GM12878 (cell line): ENCODE measurements at regions not wholly inside any gene's neighbourhood (a gene's known extent, or its start where the extent isn't known, plus 50 kb on each side); places are given as distances from the start of the nearest gene placed in this dataset.

Source experiments
- ATAC-seq: fragments of 200-7000 bp; cut with Tn5 transposase; 3 replicates; pipeline ENCODE4 v1.9.1; 2020; ENCODE audit warnings: mild to moderate bottlenecking, moderate library complexity
- BruUV-seq: library from RNA; stranded (reverse); fragments of 400-500 nt; replicated peaks from 2 replicates; lab custom pipeline; 2021; lab: Mats Ljungman, UMichigan
- CTCF ChIA-PET: fragments of 300-600 bp; sonication (Branson Sonifier 250); formaldehyde crosslinking; extraction: SDS; loops from one replicate; lab custom pipeline; 2021; ENCODE audit warnings: inconsistent platforms; lab: Yijun Ruan, JAX
- POLR2A ChIA-PET: fragments of 350-600 bp; formaldehyde crosslinking; extraction: SDS; loops from one replicate; lab custom pipeline; 2021; ENCODE audit warnings: inconsistent platforms; lab: Charles Lee
- RAD21 ChIA-PET: fragments of 300-600 bp; sonication (Branson Sonifier 250); formaldehyde crosslinking; loops from one replicate; lab custom pipeline; 2023; ENCODE audit warnings: antibody characterized with exemption; ENCODE audit not compliant: unreplicated experiment; lab: Charles Lee
- SMC1A ChIA-PET: fragments of 300-600 bp; sonication (Branson Sonifier 250); formaldehyde crosslinking; loops from one replicate; lab custom pipeline; 2023; ENCODE audit not compliant: unreplicated experiment, uncharacterized antibody; lab: Charles Lee
- DNase-seq: peaks from one replicate; pipeline ENCODE4 v3.0.0-alpha.2; 2011; ENCODE audit warnings: low read depth, low spot score
- FAIRE-seq: peaks from 3 replicates; lab custom pipeline; 2011; peaks lifted over from hg19 to GRCh38; lab: Jason Lieb, UNC
- H2AFZ ChIP-seq: 2 replicates; pipeline ENCODE4 v1.6.0; 2011; ENCODE audit warnings: low read depth, low read length, control low read depth; ENCODE audit not compliant: control insufficient read depth
- H3K27ac ChIP-seq: 2 replicates; pipeline ENCODE4 v1.5.1; 2011; ENCODE audit warnings: control low read depth; ENCODE audit not compliant: control insufficient read depth, insufficient read depth
- H3K27me3 ChIP-seq, 2 experiments: replicated peaks in 1 of 2; 2 replicates each; pipeline versions ENCODE4 v1.6.0 to v1.6.1; 2011; ENCODE audit warnings: low read length in 1 of 2; ENCODE audit not compliant: control insufficient read depth in 2 of 2, insufficient read depth in 2 of 2
- H3K36me3 ChIP-seq, 2 experiments: 2 replicates each; pipeline ENCODE4 v1.5.1; 2011; ENCODE audit warnings: low read length in 1 of 2; ENCODE audit not compliant: control insufficient read depth in 2 of 2, insufficient read depth in 2 of 2
- H3K4me1 ChIP-seq: 2 replicates; pipeline ENCODE4 v1.6.1; 2011; ENCODE audit warnings: mild to moderate bottlenecking, low read length, moderate library complexity, mixed read lengths; ENCODE audit not compliant: control insufficient read depth, insufficient read depth
- H3K4me2 ChIP-seq: 2 replicates; pipeline ENCODE4 v1.6.0; 2011; ENCODE audit warnings: control low read depth; ENCODE audit not compliant: control insufficient read depth, insufficient read depth
- H3K4me3 ChIP-seq: fragments of 200-600 bp; sonication (generic); 2 replicates; pipeline ENCODE4 v1.5.1; 2016
- H3K79me2 ChIP-seq: 2 replicates; pipeline ENCODE4 v1.6.0; 2011; ENCODE audit warnings: low read length; ENCODE audit not compliant: control insufficient read depth, insufficient read depth
- H3K9ac ChIP-seq: 2 replicates; pipeline ENCODE4 v1.8.0; 2011; ENCODE audit warnings: low read length, control low read depth, mixed read lengths; ENCODE audit not compliant: control insufficient read depth, insufficient read depth
- H3K9me3 ChIP-seq: replicated peaks from 3 replicates; pipeline ENCODE4 v1.5.1; 2011; ENCODE audit warnings: mild to moderate bottlenecking, low read length; ENCODE audit not compliant: control insufficient read depth, insufficient read depth
- H4K20me1 ChIP-seq: 2 replicates; pipeline ENCODE4 v1.6.0; 2011; ENCODE audit not compliant: control insufficient read depth, insufficient read depth
- CBFB ChIP-seq: IDR thresholded peaks from 2 replicates; pipeline ENCODE4 v1.6.1; 2016; ENCODE audit warnings: antibody characterized with exemption, low read depth
- ETV6 ChIP-seq, 2 experiments: fragments of 450-650 bp in 1 of 2; IDR thresholded peaks in 1 of 2; conservative IDR thresholded peaks in 1 of 2; 2 replicates each; pipeline ENCODE4 v1.6.1; 2014; ENCODE audit warnings: antibody characterized with exemption in 1 of 2, borderline replicate concordance in 1 of 2, low read depth in 1 of 2, mild to moderate bottlenecking in 1 of 2, moderate library complexity in 1 of 2
- HDAC2 ChIP-seq: fragments of 200-600 bp; sonication (generic); IDR thresholded peaks from 2 replicates; pipeline ENCODE4 v1.6.1; 2017
- MTA2 ChIP-seq: fragments of 450-650 bp; IDR thresholded peaks from 2 replicates; pipeline ENCODE4 v1.6.1; 2016; ENCODE audit warnings: low read depth, mild to moderate bottlenecking, moderate library complexity
- POLR2AphosphoS5 ChIP-seq: IDR thresholded peaks from 2 replicates; pipeline ENCODE4 v1.6.1; 2011; ENCODE audit warnings: mild to moderate bottlenecking, low read length, inconsistent platforms
- SMARCA5 ChIP-seq: fragments of 450-650 bp; IDR thresholded peaks from 2 replicates; pipeline ENCODE4 v1.6.1; 2017; ENCODE audit warnings: mild to moderate bottlenecking
- SP1 ChIP-seq: IDR thresholded peaks from one replicate; pipeline ENCODE4 v1.6.1; 2011; ENCODE audit warnings: low read depth, low read length
- SREBF1 ChIP-seq: IDR thresholded peaks from 2 replicates; pipeline ENCODE4 v1.6.1; 2012; ENCODE audit warnings: mild to moderate bottlenecking, low read length
- WGBS: methylation state at CpG from one replicate; pipeline ENCODE4 v1.1.6; 2016; ENCODE audit warnings: low lambda C conversion rate; ENCODE audit not compliant: insufficient replicate concordance, insufficient coverage; ENCODE audit errors: missing lambda C conversion rate; 5-methylcytosine and 5-hydroxymethylcytosine counted together
- in situ Hi-C: fragments of 300-500 bp; cut with MboI; formaldehyde crosslinking; loops from 9 replicates; pipeline ENCODE4 v1.14.3; 2018; ENCODE audit warnings: mixed read lengths
- intact Hi-C: fragments of 100-400 bp; cut with micrococcal nuclease; formaldehyde crosslinking; loops from one replicate; pipeline ENCODE4 v1.14.2; 2022; ENCODE audit not compliant: unreplicated experiment
- TF ChIP-seq, protein P1 (sequence below): fragments of 150-350 bp; IDR thresholded peaks from 2 replicates; pipeline ENCODE4 v1.6.1; 2014; ENCODE audit warnings: mild to moderate bottlenecking, low read depth, low read length
- TF ChIP-seq, protein P2 (sequence below): fragments of 450-650 bp; IDR thresholded peaks from 2 replicates; pipeline ENCODE4 v1.6.1; 2014; ENCODE audit warnings: mild to moderate bottlenecking
- TF ChIP-seq, protein P3 (sequence below): fragments of 450-650 bp; formaldehyde crosslinking; IDR thresholded peaks from 2 replicates; pipeline ENCODE4 v1.4.0; 2020; ENCODE audit warnings: mild to moderate bottlenecking, moderate library complexity

DNA sequence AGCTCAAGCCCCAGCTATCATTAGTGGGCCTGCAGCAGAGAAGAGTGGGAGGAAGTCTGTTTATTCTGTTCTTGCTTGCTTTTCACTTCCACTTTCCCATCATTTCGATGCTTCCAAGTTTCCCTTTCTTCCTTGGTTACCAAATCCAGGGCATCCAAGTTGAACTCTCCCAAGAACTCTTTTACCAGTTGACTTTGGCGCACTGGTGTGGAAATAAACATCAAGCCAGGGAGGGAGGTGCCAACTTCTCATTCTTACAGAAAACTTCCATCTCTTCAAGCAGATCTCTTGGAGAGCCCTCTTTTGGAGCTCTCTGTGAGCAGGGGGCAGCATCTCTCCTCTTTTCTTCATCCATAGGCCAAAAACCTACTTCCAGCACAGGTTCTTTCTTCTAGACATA, 85.7 kb upstream of the RGS17 start (continued):
- no peak for TF ChIP-seq SMARCA5
- TF ChIP-seq ETV6 (conservative IDR thresholded peaks at IDR 0.05 in 1 of 2, IDR thresholded peaks at IDR 0.05 in 1 of 2; ENCODE audit: borderline replicate concordance in 1 of 2, low read depth in 1 of 2), result no peak
- no peak for TF ChIP-seq CBFB
- TF ChIP-seq, protein P1, sequence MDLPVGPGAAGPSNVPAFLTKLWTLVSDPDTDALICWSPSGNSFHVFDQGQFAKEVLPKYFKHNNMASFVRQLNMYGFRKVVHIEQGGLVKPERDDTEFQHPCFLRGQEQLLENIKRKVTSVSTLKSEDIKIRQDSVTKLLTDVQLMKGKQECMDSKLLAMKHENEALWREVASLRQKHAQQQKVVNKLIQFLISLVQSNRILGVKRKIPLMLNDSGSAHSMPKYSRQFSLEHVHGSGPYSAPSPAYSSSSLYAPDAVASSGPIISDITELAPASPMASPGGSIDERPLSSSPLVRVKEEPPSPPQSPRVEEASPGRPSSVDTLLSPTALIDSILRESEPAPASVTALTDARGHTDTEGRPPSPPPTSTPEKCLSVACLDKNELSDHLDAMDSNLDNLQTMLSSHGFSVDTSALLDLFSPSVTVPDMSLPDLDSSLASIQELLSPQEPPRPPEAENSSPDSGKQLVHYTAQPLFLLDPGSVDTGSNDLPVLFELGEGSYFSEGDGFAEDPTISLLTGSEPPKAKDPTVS, result no peak
- no peak for TF ChIP-seq MTA2
- no peak for TF ChIP-seq HDAC2
- TF ChIP-seq SP1, result no peak
- TF ChIP-seq, protein P2, sequence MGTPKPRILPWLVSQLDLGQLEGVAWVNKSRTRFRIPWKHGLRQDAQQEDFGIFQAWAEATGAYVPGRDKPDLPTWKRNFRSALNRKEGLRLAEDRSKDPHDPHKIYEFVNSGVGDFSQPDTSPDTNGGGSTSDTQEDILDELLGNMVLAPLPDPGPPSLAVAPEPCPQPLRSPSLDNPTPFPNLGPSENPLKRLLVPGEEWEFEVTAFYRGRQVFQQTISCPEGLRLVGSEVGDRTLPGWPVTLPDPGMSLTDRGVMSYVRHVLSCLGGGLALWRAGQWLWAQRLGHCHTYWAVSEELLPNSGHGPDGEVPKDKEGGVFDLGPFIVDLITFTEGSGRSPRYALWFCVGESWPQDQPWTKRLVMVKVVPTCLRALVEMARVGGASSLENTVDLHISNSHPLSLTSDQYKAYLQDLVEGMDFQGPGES, result no peak

DNA sequence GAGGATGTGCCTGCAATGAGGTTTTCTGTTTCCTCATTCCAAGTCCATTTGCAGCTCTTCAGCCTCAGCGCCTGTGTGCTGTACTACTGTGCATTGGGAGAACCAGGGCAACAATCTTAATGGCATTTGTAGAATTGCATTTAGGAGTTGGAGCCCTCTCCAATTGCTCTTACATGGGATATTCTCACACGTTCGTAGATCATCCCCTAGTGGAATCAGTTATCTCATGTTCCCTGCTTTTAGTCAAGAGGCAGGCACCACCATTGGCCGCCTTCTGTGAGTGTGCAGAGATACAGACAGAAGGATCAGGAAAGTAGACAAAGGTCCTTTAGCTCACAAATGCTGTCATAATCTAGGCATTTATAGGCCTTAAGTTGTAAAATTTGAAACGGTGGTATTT, 84.2 kb upstream of the RGS17 start:
- Histone ChIP-seq H3K9me3 (no peaks in the 10 kb centered on the region), H3K4me3 (no peak overlapping the region), H2AFZ (no peak overlapping the region), H3K4me1 (no peaks in the 10 kb centered on the region), H4K20me1 (no peaks in the 10 kb centered on the region), H3K36me3 (no peaks in the 10 kb centered on the region), H3K27ac (no peak overlapping the region), H3K4me2 (no peak overlapping the region), H3K79me2 (no peaks in the 10 kb centered on the region), H3K9ac (no peak overlapping the region), H3K27me3 (no peaks in the 10 kb centered on the region)
- TF ChIP-seq SREBF1 (no peak), POLR2AphosphoS5 (no peak)
- TF ChIP-seq, protein P3, sequence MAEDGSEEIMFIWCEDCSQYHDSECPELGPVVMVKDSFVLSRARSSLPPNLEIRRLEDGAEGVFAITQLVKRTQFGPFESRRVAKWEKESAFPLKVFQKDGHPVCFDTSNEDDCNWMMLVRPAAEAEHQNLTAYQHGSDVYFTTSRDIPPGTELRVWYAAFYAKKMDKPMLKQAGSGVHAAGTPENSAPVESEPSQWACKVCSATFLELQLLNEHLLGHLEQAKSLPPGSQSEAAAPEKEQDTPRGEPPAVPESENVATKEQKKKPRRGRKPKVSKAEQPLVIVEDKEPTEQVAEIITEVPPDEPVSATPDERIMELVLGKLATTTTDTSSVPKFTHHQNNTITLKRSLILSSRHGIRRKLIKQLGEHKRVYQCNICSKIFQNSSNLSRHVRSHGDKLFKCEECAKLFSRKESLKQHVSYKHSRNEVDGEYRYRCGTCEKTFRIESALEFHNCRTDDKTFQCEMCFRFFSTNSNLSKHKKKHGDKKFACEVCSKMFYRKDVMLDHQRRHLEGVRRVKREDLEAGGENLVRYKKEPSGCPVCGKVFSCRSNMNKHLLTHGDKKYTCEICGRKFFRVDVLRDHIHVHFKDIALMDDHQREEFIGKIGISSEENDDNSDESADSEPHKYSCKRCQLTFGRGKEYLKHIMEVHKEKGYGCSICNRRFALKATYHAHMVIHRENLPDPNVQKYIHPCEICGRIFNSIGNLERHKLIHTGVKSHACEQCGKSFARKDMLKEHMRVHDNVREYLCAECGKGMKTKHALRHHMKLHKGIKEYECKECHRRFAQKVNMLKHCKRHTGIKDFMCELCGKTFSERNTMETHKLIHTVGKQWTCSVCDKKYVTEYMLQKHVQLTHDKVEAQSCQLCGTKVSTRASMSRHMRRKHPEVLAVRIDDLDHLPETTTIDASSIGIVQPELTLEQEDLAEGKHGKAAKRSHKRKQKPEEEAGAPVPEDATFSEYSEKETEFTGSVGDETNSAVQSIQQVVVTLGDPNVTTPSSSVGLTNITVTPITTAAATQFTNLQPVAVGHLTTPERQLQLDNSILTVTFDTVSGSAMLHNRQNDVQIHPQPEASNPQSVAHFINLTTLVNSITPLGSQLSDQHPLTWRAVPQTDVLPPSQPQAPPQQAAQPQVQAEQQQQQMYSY (CRISPR knock-in tag), result no peak
- no TSS peak for BruUV-seq
- ChIA-PET RAD21 (no interaction called here), SMC1A (no interaction called here), CTCF (no interaction called here), POLR2A (no interaction called here)
- ATAC-seq (no peak), FAIRE-seq (no peak), DNase-seq (no peak)
- intact Hi-C loops (no loop called here), in situ Hi-C loops (no loop called here)
- 28% methylated on average over 5 of the region's 5 CpGs for WGBS
